ENCODE measurements at regions not wholly inside any gene's neighbourhood (a gene's known extent, or its start where the extent isn't known, plus 50 kb on each side); places are given as distances from the start of the nearest gene placed in this dataset.
A peak's percentile ranks its signal among the peaks of the same experiment; 100 is the strongest.
"Not testable (repeated sequence)": the region's sequence is repeated elsewhere in the genome, so short reads cannot be mapped to it uniquely, and the experiment has no call there.

- DNase-seq = peak; percentile 63
Observed at GRCh38 chr10:61612450-61612849, 50.3 kb upstream of the CABCOCO1 start.

- DNase-seq = no peak
Observed at GRCh38 chr10:61612009-61612408, 50.7 kb upstream of the CABCOCO1 start.

- no peak for DNase-seq
Observed at GRCh38 chr10:61609701-61610100, 53.0 kb upstream of the CABCOCO1 start.

GRCh38 chr10:61608255-61609033 lies 54.3 kb upstream of the CABCOCO1 start:
- DNase-seq = no peak

GRCh38 chr10:61606959-61607907 lies 55.5 kb upstream of the CABCOCO1 start:
- DNase-seq = peak; percentile 59

GRCh38 chr10:61605221-61605620 lies 57.5 kb upstream of the CABCOCO1 start:
- DNase-seq = no peak

- no peak for DNase-seq
Observed at GRCh38 chr10:61600399-61600798, 62.3 kb upstream of the CABCOCO1 start.

GRCh38 chr10:61594430-61594829 lies 68.3 kb upstream of the CABCOCO1 start:
- DNase-seq = no peak

GRCh38 chr10:61592581-61592980 lies 70.1 kb upstream of the CABCOCO1 start:
- DNase-seq = peak; percentile 70

GRCh38 chr10:61589547-61590243 lies 73.0 kb upstream of the CABCOCO1 start:
- DNase-seq = peak; percentile 64

GRCh38 chr10:61588770-61589211 lies 73.9 kb upstream of the CABCOCO1 start:
- peak; percentile 86 for DNase-seq

GRCh38 chr10:61586829-61587228 lies 75.9 kb upstream of the CABCOCO1 start:
- DNase-seq = peak; percentile 16

- DNase-seq = no peak
Observed at GRCh38 chr10:61580608-61581007, 82.1 kb upstream of the CABCOCO1 start.

- DNase-seq = not testable (repeated sequence)
Observed at GRCh38 chr10:61570204-61570603, 92.5 kb upstream of the CABCOCO1 start.

- DNase-seq = no peak
Observed at GRCh38 chr10:61567729-61568128, 95.0 kb upstream of the CABCOCO1 start.

- DNase-seq = no peak
Observed at GRCh38 chr10:61565819-61566560, 96.7 kb upstream of the CABCOCO1 start.

- no peak for DNase-seq
Observed at GRCh38 chr10:61564444-61564843, 98.3 kb upstream of the CABCOCO1 start.

- DNase-seq = no peak
Observed at GRCh38 chr10:61559615-61560014, 103.1 kb upstream of the CABCOCO1 start.

- DNase-seq = no peak
Observed at GRCh38 chr10:61558188-61558587, 104.5 kb upstream of the CABCOCO1 start.

GRCh38 chr10:61554925-61555324 lies 101.7 kb upstream of the TMEM26 start:
- peak; percentile 51 for DNase-seq

GRCh38 chr10:61549861-61550260 lies 96.7 kb upstream of the TMEM26 start:
- no peak for DNase-seq

- DNase-seq = no peak
Observed at GRCh38 chr10:61548364-61548763, 95.2 kb upstream of the TMEM26 start.
